ENCODE measurements at regions not wholly inside any gene's neighbourhood (a gene's known extent, or its start where the extent isn't known, plus 50 kb on each side); places are given as distances from the start of the nearest gene placed in this dataset.

- intact Hi-C loops (cut with DNase I), result no loop called here
- no peak overlapping the region for H3K27ac ChIP-seq
- no peak for TF ChIP-seq CTCF (IDR thresholded peaks at IDR 0.05)
- H3K4me3 ChIP-seq, result no peak overlapping the region
- WGBS, 2 donors, result 58 to 93% methylated on average over 1 of the region's 1 CpG
- H3K9me3 ChIP-seq, result peaks cover 0 to 14% (median 0%) of the 10 kb centered on the region in 11 donors
- no peaks in the 10 kb centered on the region for H3K27me3 ChIP-seq
- ATAC-seq (peak in 2 of 8 donors; percentile 46 to 60), DNase-seq (peak in 1 of 2 donors; percentile 49)
- H3K36me3 ChIP-seq, result no peaks in the 10 kb centered on the region
- no peaks in the 10 kb centered on the region for H3K4me1 ChIP-seq
Observed at GRCh38 chr20:40551125-40551530, 137.9 kb downstream of the MAFB start.

DNA sequence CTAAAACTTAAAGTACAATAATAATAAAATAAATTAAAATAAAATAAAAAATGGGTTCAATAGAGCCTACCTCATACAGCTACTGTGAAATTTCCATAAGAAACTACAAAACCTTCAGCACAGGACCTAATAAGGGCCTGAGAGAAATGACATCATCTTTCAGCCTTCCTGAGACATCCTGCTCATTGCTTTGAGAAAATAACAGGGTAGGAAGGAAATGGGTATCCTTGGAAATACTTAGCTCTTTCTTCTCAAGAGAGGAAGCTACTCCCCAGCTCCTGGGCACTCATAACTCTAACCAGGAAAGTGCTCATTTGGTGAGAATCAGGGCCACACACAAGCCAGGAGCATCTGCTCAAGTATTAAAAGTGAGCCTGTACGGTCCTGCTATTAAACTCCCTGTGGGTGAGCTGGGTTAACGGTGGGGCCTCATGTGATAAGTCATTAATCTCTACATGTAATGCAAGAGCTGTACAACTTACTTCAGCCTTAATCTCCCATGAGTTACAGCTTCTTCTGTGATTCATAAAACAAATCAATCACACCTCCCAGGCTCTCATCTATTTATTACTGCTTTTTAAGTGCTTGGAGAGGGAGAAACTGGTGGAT is 141.4 kb downstream of the MAFB start:
- no peak for TF ChIP-seq CTCF (IDR thresholded peaks at IDR 0.05)
- Histone ChIP-seq H3K27me3 (no peaks in the 10 kb centered on the region), H3K9me3 (no peaks in the 10 kb centered on the region), H3K36me3 (no peaks in the 10 kb centered on the region), H3K4me3 (no peak overlapping the region), H3K4me1 (no peaks in the 10 kb centered on the region), H3K27ac (no peak overlapping the region)
- WGBS, 2 donors, result 23 to 32% methylated on average over 2 of the region's 2 CpGs
- intact Hi-C loops (cut with DNase I), result no loop called here
- ATAC-seq, result no peak
- DNase-seq, result no peak

DNA sequence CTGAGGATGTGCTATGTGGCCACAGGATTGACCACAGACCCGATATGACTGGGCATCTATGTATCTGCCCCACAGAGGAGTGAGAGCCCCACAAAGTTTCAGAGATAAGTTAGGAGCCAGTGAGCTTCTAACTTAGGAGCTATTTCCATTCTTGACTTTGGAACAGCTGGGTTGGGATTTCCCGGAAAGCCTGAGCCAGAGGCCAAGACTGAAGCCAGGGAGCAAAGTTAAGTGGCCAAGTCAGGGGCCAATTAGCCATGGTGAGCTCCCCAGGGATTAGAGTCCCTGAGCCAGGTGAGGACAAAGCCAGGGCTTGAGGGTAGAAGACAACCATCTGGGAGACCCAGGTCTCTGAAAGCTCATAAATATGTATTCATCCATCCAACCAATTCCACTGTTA is 143.6 kb downstream of the MAFB start:
- no peaks in the 10 kb centered on the region for H3K9me3 ChIP-seq
- H3K36me3 ChIP-seq, result no peaks in the 10 kb centered on the region
- DNase-seq (no peak), ATAC-seq (no peak)
- H3K4me3 ChIP-seq, result no peak overlapping the region
- WGBS, 2 donors, result 86 to 97% methylated on average over 2 of the region's 2 CpGs
- intact Hi-C loops (cut with DNase I), result no loop called here
- H3K4me1 ChIP-seq, result no peaks in the 10 kb centered on the region
- H3K27me3 ChIP-seq, result peaks cover 0 to 10% (median 0%) of the 10 kb centered on the region in 7 donors
- TF ChIP-seq CTCF (IDR thresholded peaks at IDR 0.05), result no peak
- H3K27ac ChIP-seq, result no peak overlapping the region

DNA sequence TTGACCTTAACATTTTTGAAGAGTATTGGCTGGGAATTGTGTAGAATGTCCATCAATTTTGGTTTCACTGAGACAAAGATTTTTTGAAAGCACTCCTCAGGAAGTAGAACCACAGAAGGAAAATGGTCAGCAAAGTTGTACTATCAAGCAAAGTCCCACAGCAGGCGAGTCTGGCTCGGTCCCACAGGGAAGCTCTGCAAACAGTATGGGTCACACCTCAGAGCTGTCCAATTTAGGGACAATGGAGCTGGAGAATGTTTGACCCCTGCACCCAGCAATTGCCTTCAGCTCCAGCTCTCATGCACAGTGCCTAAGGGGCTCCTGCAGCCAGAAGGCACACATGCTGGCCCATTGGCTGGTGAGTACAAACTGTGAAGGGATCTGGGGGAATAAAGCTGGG is 147.0 kb downstream of the MAFB start:
- H3K27me3 ChIP-seq, result peaks cover 0 to 15% (median 0%) of the 10 kb centered on the region in 7 donors
- no peak overlapping the region for H3K27ac ChIP-seq
- 62 to 68% methylated on average over 2 of the region's 2 CpGs for WGBS, 2 donors
- no peaks in the 10 kb centered on the region for H3K9me3 ChIP-seq
- no peaks in the 10 kb centered on the region for H3K36me3 ChIP-seq
- H3K4me1 ChIP-seq, result no peaks in the 10 kb centered on the region
- intact Hi-C loops (cut with DNase I), result no loop called here
- no peak overlapping the region for H3K4me3 ChIP-seq
- DNase-seq (no peak), ATAC-seq (no peak)
- no peak for TF ChIP-seq CTCF (IDR thresholded peaks at IDR 0.05)
